ENCODE measurements at regions not wholly inside any gene's neighbourhood (a gene's known extent, or its start where the extent isn't known, plus 50 kb on each side); places are given as distances from the start of the nearest gene placed in this dataset.

GRCh38 chr6:119830069-119830468, 480.5 kb upstream of the MAN1A1 start:
- TF ChIP-seq ZNF658 (tag by site-specific recombination; IDR thresholded peaks at IDR 0.05): no peak
- TF ChIP-seq, protein P1, sequence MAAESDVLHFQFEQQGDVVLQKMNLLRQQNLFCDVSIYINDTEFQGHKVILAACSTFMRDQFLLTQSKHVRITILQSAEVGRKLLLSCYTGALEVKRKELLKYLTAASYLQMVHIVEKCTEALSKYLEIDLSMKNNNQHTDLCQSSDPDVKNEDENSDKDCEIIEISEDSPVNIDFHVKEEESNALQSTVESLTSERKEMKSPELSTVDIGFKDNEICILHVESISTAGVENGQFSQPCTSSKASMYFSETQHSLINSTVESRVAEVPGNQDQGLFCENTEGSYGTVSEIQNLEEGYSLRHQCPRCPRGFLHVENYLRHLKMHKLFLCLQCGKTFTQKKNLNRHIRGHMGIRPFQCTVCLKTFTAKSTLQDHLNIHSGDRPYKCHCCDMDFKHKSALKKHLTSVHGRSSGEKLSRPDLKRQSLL (tag by site-specific recombination; IDR thresholded peaks at IDR 0.05): no peak
- no peak for TF ChIP-seq CTCF (tag by site-specific recombination; IDR thresholded peaks at IDR 0.05)
- no peak for TF ChIP-seq ZNF341 (tag by site-specific recombination; IDR thresholded peaks at IDR 0.05; ENCODE audit: low read depth)

Measured in HEK293 (cell line).